AG10803 (cell line): ENCODE measurements at regions not wholly inside any gene's neighbourhood (a gene's known extent, or its start where the extent isn't known, plus 50 kb on each side); places are given as distances from the start of the nearest gene placed in this dataset.

ENCODE experiments used
- DNase-seq: peaks from one replicate; pipeline ENCODE4 v3.0.0; 2010; ENCODE audit warnings: low read depth
- H3K4me3 ChIP-seq: 2 replicates; pipeline ENCODE4 v1.5.1; 2011; ENCODE audit warnings: mild to moderate bottlenecking, low read length, control low read depth
- CTCF ChIP-seq: conservative IDR thresholded peaks from 2 replicates; pipeline ENCODE4 v1.5.1; 2011; ENCODE audit warnings: mild to moderate bottlenecking, low read length, control low read depth, inconsistent platforms

GRCh38 chr10:47141349-47141748, 158.6 kb upstream of the GDF10 start:
- H3K4me3 ChIP-seq, result no peak overlapping the region
- no peak for TF ChIP-seq CTCF
- DNase-seq, result no peak

- DNase-seq, result no peak
- H3K4me3 ChIP-seq, result no peak overlapping the region
- no peak for TF ChIP-seq CTCF
Observed at GRCh38 chr10:47143072-47143471, 156.9 kb upstream of the GDF10 start.

GRCh38 chr10:47143473-47143872, 156.5 kb upstream of the GDF10 start:
- H3K4me3 ChIP-seq, result no peak overlapping the region
- TF ChIP-seq CTCF, result no peak
- DNase-seq, result no peak

- DNase-seq, result no peak
- TF ChIP-seq CTCF, result no peak
- H3K4me3 ChIP-seq, result no peak overlapping the region
Observed at GRCh38 chr10:47144525-47144924, 155.5 kb upstream of the GDF10 start.

GRCh38 chr10:47145290-47145934, 154.6 kb upstream of the GDF10 start:
- no peak overlapping the region for H3K4me3 ChIP-seq
- TF ChIP-seq CTCF, result no peak
- no peak for DNase-seq

- peak; percentile 75 for DNase-seq
- H3K4me3 ChIP-seq, result no peak overlapping the region
- TF ChIP-seq CTCF, result no peak
Observed at GRCh38 chr10:47146572-47146971, 153.4 kb upstream of the GDF10 start.

GRCh38 chr10:47147186-47147585, 152.8 kb upstream of the GDF10 start:
- no peak for TF ChIP-seq CTCF

More at GRCh38 chr10:47147186-47147585, 152.8 kb upstream of the GDF10 start:
- no peak for DNase-seq
- no peak overlapping the region for H3K4me3 ChIP-seq
